ENCODE measurements at regions not wholly inside any gene's neighbourhood (a gene's known extent, or its start where the extent isn't known, plus 50 kb on each side); places are given as distances from the start of the nearest gene placed in this dataset.
A peak's percentile ranks its signal among the peaks of the same experiment; 100 is the strongest.
"Not testable (repeated sequence)": the region's sequence is repeated elsewhere in the genome, so short reads cannot be mapped to it uniquely, and the experiment has no call there.

DNA sequence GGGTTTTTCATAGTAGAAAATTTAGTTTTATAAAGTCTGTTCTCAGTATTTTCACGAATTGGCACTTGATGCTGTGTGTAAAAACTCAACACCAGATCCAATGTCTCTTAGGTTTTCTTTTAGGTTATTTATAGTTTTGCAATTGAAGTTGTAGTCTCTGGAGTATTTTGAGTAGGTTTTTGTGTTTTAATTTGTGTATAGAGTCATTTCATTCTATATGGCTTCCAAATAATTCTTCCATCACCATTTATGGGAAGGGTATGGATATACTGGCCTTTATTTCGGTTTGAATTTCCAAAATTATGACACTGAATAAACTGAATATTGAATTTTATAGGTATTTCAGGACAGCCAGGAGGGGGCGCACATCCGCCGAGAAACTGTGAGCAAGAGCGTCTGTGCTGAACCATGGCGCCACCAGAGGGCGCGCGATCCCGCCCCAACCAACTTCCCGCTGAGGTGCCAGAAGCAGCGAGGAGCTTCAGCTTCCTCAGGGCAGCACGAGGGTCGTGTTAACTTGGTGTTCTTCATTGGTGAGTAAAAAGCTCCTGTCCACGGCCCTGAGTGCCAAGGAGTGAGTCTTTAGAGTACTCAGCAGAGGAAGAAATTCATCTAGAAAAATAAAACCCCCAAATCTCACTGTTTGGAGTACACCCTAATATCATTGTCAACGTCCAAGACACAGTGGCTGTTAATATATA lies 207.5 kb downstream of the LMLN start:
- TF ChIP-seq, protein P1, sequence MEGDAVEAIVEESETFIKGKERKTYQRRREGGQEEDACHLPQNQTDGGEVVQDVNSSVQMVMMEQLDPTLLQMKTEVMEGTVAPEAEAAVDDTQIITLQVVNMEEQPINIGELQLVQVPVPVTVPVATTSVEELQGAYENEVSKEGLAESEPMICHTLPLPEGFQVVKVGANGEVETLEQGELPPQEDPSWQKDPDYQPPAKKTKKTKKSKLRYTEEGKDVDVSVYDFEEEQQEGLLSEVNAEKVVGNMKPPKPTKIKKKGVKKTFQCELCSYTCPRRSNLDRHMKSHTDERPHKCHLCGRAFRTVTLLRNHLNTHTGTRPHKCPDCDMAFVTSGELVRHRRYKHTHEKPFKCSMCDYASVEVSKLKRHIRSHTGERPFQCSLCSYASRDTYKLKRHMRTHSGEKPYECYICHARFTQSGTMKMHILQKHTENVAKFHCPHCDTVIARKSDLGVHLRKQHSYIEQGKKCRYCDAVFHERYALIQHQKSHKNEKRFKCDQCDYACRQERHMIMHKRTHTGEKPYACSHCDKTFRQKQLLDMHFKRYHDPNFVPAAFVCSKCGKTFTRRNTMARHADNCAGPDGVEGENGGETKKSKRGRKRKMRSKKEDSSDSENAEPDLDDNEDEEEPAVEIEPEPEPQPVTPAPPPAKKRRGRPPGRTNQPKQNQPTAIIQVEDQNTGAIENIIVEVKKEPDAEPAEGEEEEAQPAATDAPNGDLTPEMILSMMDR (IDR thresholded peaks at IDR 0.05), result peak; percentile 77
- H3K4me3 ChIP-seq; H3K27me3 ChIP-seq (ENCODE audit: low read depth); H3K36me3 ChIP-seq; H3K4me1 ChIP-seq; H3K27ac ChIP-seq; H3K9me3 ChIP-seq; ATAC-seq; intact Hi-C loops (cut with DNase I): not testable (repeated sequence)
- DNase-seq, result peak; percentile 80

DNA sequence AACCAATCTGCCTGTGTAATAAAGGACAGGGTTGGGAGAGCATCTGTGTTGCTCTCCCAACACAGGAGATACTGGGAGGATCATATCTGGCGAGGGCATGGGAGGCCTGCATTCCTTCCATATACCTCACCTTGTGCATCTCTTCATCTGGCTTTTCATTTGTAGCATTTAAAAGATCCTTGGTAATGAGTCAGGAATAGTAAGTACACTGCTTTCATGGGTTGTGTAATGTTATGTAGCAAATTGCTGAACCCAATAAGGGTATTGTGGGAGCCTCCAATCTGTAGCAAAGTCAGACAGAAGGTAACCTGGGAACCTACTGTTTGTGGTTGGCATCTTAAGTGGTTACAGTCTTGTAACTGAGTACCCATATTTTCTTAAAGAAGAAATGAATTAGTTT lies 210.8 kb downstream of the LMLN start:
- ATAC-seq, result not testable (repeated sequence)

DNA sequence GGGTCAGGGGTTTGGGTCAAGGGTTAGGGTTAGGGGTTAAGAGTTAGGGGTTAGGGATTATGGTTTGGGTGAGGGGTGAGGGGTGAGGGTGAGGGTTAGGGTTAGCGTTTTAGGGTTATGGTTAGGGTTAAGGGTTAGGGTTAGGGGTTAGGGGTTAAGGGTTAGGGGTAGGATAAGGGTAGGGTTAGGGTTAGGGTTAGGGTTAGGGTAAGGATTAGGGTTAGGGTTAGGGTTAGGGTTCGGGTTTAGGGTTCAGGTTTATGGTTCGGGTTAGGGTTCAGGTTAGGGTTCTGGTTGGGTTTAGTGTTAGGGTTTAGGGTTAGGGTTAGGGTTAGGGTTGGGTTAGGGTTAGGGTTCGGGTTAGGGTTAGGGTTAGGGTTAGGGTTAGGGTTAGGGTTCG lies 213.1 kb downstream of the LMLN start:
- intact Hi-C loops (cut with DNase I); H3K9me3 ChIP-seq; ATAC-seq; H3K36me3 ChIP-seq; H3K27ac ChIP-seq; H3K4me1 ChIP-seq; DNase-seq; H3K27me3 ChIP-seq (ENCODE audit: low read depth); H3K4me3 ChIP-seq: not testable (repeated sequence)

More for the DNA sequence above, 210.8 kb downstream of the LMLN start:
- H3K4me1 ChIP-seq; H3K36me3 ChIP-seq; H3K4me3 ChIP-seq; H3K27ac ChIP-seq; intact Hi-C loops (cut with DNase I); H3K9me3 ChIP-seq; DNase-seq; H3K27me3 ChIP-seq (ENCODE audit: low read depth): not testable (repeated sequence)

DNA sequence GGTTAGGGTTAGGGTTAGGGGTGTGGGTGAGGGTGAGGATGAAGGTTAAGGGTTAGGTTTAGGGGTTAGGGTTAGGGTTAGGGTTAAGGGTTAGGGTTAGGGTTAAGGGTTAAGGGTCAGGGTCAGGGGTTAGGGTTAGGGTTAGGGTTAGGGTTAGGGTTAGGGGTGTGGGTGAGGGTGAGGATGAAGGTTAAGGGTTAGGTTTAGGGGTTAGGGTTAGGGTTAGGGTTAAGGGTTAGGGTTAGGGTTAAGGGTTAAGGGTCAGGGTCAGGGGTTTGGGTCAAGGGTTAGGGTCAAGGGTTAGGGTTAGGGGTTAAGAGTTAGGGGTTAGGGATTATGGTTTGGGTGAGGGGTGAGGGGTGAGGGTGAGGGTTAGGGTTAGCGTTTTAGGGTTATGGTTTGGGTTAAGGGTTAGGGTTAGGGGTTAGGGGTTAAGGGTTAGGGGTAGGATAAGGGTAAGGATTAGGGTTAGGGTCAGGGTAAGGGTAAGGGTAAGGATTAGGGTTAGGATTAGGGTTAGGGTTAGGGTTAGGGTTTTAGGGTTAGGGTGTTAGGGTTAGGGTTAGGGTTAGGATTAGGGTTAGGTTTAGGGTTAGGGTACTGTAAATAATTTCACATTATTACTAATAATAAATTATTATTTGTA lies 214.0 kb downstream of the LMLN start:
- H3K27me3 ChIP-seq (ENCODE audit: low read depth); H3K4me3 ChIP-seq; H3K4me1 ChIP-seq; intact Hi-C loops (cut with DNase I); H3K9me3 ChIP-seq; H3K36me3 ChIP-seq; DNase-seq; ATAC-seq; H3K27ac ChIP-seq: not testable (repeated sequence)

Data from lower lobe of right lung (tissue), 2 donors.